ENCODE measurements at regions not wholly inside any gene's neighbourhood (a gene's known extent, or its start where the extent isn't known, plus 50 kb on each side); places are given as distances from the start of the nearest gene placed in this dataset.

- TF ChIP-seq, protein P1, sequence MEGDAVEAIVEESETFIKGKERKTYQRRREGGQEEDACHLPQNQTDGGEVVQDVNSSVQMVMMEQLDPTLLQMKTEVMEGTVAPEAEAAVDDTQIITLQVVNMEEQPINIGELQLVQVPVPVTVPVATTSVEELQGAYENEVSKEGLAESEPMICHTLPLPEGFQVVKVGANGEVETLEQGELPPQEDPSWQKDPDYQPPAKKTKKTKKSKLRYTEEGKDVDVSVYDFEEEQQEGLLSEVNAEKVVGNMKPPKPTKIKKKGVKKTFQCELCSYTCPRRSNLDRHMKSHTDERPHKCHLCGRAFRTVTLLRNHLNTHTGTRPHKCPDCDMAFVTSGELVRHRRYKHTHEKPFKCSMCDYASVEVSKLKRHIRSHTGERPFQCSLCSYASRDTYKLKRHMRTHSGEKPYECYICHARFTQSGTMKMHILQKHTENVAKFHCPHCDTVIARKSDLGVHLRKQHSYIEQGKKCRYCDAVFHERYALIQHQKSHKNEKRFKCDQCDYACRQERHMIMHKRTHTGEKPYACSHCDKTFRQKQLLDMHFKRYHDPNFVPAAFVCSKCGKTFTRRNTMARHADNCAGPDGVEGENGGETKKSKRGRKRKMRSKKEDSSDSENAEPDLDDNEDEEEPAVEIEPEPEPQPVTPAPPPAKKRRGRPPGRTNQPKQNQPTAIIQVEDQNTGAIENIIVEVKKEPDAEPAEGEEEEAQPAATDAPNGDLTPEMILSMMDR (IDR thresholded peaks at IDR 0.05), result no peak
- no peak for TF ChIP-seq EZH2 (IDR thresholded peaks at IDR 0.05)
- no peak for TF ChIP-seq EZH2phosphoT487 (IDR thresholded peaks at IDR 0.05)
Observed at GRCh38 chr3:152943645-152944044, 108.7 kb downstream of the P2RY1 start.
